RWPE1 (cell line): ENCODE measurements at regions not wholly inside any gene's neighbourhood (a gene's known extent, or its start where the extent isn't known, plus 50 kb on each side); places are given as distances from the start of the nearest gene placed in this dataset.

Source experiments
- CTCF ChIA-PET: fragments of 350-600 bp; sonication (Branson Sonifier 250); formaldehyde crosslinking; extraction: SDS; loops from one replicate; lab custom pipeline; 2021; lab: Yijun Ruan, JAX
- POLR2A ChIA-PET: fragments of 400-600 bp; formaldehyde crosslinking; extraction: SDS; loops from one replicate; lab custom pipeline; 2020; ENCODE audit warnings: antibody characterized with exemption; ENCODE audit not compliant: low non-redundant PET; lab: Yijun Ruan, JAX
- DNase-seq: peaks from one replicate; pipeline ENCODE4 v3.0.0; 2012; ENCODE audit warnings: low spot score
- H3K27ac ChIP-seq: fragments of 450-650 bp; 2 replicates; pipeline ENCODE4 v1.5.1; 2017
- TF ChIP-seq, protein P1 (sequence below): fragments of 450-650 bp; conservative IDR thresholded peaks from 2 replicates; pipeline ENCODE4 v1.5.1; 2017; ENCODE audit warnings: low read depth, mild to moderate bottlenecking

GRCh38 chr3:30421266-30421665 is 185.1 kb upstream of the TGFBR2 start:
- peak; percentile 7 for DNase-seq
- TF ChIP-seq, protein P1, sequence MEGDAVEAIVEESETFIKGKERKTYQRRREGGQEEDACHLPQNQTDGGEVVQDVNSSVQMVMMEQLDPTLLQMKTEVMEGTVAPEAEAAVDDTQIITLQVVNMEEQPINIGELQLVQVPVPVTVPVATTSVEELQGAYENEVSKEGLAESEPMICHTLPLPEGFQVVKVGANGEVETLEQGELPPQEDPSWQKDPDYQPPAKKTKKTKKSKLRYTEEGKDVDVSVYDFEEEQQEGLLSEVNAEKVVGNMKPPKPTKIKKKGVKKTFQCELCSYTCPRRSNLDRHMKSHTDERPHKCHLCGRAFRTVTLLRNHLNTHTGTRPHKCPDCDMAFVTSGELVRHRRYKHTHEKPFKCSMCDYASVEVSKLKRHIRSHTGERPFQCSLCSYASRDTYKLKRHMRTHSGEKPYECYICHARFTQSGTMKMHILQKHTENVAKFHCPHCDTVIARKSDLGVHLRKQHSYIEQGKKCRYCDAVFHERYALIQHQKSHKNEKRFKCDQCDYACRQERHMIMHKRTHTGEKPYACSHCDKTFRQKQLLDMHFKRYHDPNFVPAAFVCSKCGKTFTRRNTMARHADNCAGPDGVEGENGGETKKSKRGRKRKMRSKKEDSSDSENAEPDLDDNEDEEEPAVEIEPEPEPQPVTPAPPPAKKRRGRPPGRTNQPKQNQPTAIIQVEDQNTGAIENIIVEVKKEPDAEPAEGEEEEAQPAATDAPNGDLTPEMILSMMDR, result no peak

GRCh38 chr3:30426293-30426993 is 180.0 kb upstream of the TGFBR2 start:
- H3K27ac ChIP-seq, result no peak overlapping the region
- no peak for DNase-seq
- ChIA-PET CTCF (no interaction called here), POLR2A (no interaction called here)
- TF ChIP-seq, protein P1, result no peak

More at GRCh38 chr3:30421266-30421665, 185.1 kb upstream of the TGFBR2 start:
- POLR2A ChIA-PET, result no interaction called here
- CTCF ChIA-PET, result no interaction called here
- H3K27ac ChIP-seq, result no peak overlapping the region

DNA sequence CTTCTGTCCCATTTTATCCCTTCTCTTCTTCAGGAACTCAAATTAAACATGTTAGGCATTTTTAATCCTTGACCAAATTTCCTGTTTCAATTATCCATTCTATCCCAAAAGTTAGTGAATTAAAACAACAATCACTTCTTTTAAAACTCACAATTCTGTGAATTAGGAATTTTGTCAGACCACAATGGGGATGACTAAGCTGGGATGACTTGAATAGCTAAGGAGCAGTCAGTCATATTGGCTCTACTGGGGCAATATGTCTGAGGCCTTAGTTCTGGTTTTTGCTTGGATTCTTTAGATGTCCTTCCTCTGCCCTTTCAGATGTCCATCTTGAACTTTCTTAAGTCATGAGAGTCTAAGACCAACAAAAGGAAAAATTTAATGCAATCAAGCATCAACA is 178.2 kb upstream of the TGFBR2 start:
- POLR2A ChIA-PET, result no interaction called here
- no peak overlapping the region for H3K27ac ChIP-seq
- DNase-seq, result no peak
- CTCF ChIA-PET, result no interaction called here
- TF ChIP-seq, protein P1, result no peak

GRCh38 chr3:30435861-30436331 is 170.5 kb upstream of the TGFBR2 start:
- DNase-seq, result no peak
- H3K27ac ChIP-seq, result no peak overlapping the region
- POLR2A ChIA-PET, result no interaction called here
- TF ChIP-seq, protein P1, result no peak
- CTCF ChIA-PET, result interaction anchor here (0.6 kb wide), 1 partner anchor 11 kb away, joined by 3 read pairs; no protein-coding TSS in a partner anchor

GRCh38 chr3:30437171-30437601 is 169.2 kb upstream of the TGFBR2 start:
- ChIA-PET POLR2A (no interaction called here), CTCF (no interaction called here)
- no peak overlapping the region for H3K27ac ChIP-seq
- TF ChIP-seq, protein P1, result no peak
- DNase-seq, result no peak

GRCh38 chr3:30438126-30438525 is 168.3 kb upstream of the TGFBR2 start:
- CTCF ChIA-PET, result no interaction called here
- no peak overlapping the region for H3K27ac ChIP-seq

More at GRCh38 chr3:30438126-30438525, 168.3 kb upstream of the TGFBR2 start:
- POLR2A ChIA-PET, result no interaction called here
- DNase-seq, result no peak
- TF ChIP-seq, protein P1, result no peak
